ENCODE measurements at regions not wholly inside any gene's neighbourhood (a gene's known extent, or its start where the extent isn't known, plus 50 kb on each side); places are given as distances from the start of the nearest gene placed in this dataset.

- no peak for TF ChIP-seq CTCF (IDR thresholded peaks at IDR 0.05)
- no peak for TF ChIP-seq POLR2A (IDR thresholded peaks at IDR 0.05)
These were observed 172.1 kb upstream of the ID4 start for GRCh38 chr6:19664878-19665612.

All from lower leg skin (tissue), 3 donors.